ENCODE measurements at regions not wholly inside any gene's neighbourhood (a gene's known extent, or its start where the extent isn't known, plus 50 kb on each side); places are given as distances from the start of the nearest gene placed in this dataset.
A peak's percentile ranks its signal among the peaks of the same experiment; 100 is the strongest.
"Not testable (repeated sequence)": the region's sequence is repeated elsewhere in the genome, so short reads cannot be mapped to it uniquely, and the experiment has no call there.

DNA sequence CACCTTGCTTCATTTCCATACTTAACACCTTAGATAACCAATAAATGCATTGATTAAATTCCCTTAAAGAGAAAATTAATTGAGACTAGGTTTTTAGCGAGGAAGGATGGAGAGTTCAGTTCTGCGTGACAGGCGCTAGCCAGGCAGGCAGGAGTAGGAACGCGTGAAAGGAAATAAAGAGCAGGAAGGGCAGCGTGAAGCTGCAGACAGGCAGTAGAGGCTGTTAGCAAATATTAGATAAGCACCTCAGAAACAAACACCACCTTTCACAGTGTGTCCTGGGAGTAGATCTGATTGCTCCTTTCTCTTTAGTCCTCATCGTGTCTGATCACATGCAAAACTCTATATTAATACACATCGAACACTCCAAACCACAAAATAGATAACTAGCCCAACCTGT, 282.7 kb upstream of the ADGRL2 start:
- DNase-seq, result no peak

DNA sequence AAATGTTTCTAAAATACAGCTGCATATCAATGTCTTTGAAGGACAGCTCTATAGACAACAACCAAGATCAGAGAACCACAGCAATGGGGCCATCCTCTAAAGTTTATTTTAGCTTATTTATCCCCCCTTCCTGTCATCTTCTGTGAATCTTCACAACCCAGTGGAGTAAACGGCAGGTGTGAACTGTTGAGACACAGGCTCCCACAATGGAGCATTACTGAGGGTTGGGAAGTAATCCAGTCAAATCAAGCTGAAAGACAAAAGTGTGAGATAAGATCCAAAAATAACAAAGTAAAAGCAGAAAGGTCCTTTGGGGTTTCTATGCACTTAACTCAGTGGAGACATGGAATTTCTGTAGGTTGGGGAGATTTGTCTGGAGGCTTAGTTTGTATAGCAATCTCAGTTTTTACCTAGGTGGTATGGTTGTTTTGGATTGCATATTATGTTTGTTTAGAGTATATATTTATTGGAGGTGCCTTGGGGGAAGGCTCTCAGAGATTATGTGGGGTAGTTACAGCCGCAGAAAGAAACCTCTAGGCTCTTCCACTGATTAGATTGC, 286.9 kb upstream of the ADGRL2 start:
- DNase-seq, result no peak

DNA sequence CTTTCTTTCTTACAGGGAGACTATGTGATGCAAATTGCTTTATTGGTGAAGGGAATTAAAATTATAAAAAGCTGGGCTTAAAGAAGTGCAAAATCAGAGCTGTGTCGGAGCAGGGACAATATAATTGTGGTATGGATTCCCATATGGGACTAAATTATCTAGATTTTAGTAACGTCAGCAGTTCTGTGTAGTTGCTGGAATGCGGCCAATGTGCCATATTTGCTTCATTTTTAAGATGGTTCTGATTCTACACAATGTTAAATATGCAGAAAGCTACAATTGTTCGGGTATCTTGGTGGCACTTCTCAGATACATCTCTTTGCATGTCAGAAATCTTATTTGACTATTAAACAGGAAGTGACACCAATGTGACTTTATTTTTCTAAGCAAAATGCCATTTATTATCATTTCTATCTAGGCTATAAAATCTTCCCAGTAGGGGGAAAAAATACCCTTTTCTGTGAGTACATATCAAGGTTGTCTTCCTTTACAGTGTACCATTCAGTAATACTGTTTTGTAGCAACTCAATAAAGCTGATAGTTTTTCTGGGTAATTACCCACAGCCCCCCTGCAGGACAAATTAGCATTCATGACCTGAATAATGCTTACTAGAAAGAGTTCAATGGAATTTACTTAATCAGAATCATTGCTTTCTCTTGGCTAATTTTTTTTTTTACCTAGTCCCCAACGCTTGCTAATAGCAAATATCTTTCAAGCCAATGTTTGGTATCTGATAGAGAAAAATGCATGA, 288.3 kb upstream of the ADGRL2 start:
- DNase-seq, result no peak

DNA sequence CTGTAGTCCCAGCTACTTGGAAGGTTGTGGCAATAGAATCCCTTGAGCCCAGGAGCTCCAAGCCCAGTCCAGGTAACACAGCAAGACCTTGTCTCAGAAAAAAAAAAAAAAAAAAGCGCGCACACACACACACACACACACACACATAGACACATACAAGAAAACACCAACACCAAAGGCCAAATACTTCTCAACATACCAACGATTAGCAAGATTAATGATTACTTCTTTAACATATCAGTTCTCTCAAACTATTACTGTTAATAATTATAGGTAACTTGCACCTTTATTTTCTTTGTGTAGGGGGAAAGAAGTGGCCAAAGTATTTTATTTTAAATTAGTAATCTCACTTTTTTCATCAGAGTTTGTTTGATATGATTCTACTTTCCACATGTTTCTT, 289.5 kb upstream of the ADGRL2 start:
- DNase-seq, result no peak

DNA sequence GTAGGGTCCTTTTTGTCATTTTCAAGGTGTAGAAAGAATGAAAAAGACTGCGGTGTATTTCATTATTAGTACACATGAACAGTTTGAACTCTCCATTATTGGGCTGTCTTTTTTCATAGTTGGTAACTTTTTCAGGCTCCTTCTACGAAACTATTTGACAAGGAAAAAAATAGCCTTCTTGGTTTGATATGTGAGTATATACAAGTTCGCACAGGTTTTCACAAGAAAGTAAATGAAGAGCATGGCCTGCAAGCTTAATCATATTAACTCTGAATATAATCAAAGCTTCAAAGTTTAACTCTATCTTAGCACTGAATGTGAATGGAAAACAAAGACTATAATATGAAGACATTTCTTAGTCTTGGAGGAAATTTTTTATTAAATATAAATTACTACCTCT, 290.0 kb upstream of the ADGRL2 start:
- no peak for DNase-seq

DNA sequence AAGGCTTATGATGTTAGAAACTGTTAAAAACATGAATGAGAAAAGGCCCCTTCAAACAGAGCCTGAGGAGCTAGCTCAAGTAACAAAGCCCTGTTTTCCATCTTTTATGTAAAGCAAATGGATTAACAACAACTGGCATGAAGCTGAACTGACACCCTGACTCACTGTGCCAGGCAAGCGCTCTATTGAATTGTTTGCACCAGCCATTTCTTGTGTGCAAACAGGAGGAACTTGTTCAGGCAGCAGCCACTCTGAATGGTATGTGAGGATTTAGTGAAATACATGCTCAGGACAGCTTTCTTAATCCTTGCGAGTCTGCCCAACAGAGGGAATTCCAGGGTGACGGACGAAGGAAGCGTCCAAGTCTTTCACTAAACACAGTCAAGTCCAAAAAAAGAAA, 291.1 kb upstream of the ADGRL2 start:
- no peak for DNase-seq

DNA sequence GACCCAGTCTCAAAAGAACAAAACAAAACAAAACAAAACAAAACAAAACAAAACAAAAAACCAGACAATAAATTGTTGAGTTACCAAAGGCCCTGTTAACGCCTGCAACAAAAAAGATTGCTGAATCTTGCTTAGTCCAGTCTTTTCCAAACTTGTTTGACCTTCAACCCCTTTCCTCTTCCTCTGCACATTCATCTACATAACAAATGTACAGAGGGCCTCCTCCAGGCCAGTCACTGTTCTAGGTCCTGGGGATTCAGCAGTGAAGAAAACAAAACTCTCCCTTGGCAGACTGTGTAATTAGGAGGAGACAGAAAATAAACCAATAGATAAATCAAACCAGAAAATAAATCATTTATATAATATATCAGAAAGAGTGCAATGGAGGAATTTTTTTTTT, 294.0 kb upstream of the ADGRL2 start:
- DNase-seq, result no peak

DNA sequence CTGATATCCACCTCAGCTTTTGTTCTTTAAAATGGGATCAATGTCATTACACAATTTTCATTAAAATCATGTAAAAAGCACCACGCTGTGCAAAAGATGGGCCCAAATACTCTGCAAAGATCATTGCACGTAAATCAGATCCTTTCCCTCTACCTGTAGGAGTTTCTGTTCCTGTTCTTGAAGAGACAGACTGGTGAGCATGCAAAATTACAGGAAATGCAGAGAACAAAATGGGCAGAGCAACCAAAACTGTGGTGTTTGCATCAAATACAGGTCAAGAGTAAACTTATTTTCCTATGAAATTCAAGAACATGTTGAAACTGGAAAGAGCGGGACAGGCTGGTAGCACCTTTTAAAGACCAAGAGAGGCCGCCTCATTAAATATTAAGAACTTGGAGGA, 294.9 kb upstream of the ADGRL2 start:
- no peak for DNase-seq

DNA sequence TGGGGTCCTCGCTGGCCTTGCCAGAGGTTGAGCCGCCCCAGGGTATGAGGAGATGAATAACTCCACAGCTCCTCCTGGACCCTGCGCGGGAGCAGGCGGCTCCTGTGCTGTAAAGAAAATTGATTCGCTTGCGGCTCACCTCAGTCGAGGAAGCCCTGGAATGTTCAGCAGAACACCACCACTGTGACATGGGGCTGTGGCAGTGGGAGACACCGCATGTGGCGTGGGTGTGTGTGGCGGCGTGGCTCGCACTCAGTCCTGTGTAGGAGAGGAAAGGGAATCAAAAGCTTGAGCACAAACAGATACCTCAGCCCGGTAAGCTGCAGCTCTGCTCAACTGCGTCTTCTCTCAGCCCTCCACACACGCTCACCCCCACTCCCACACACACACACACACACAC, 295.9 kb upstream of the ADGRL2 start:
- DNase-seq, result not testable (repeated sequence)

DNA sequence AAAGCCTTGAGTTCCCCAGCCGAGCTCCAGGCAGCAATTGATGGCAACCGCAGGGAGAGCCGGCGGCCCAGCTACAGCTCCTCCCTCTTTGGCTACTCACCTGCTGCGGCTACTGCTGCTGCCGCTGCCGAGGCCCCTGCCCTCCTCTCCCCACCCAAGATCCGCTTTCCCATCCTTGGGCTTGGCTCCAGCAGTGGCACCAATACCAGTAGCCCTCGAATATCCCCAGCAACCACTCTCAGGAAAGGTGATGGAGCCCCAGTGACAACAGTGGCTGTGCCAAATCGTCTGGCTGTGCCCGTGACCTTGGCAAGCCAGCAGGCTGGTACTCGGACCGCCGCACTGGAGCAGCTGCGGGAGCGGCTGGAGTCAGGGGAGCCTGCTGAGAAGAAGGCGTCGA, 298.0 kb upstream of the ADGRL2 start:
- DNase-seq, result not testable (repeated sequence)

DNA sequence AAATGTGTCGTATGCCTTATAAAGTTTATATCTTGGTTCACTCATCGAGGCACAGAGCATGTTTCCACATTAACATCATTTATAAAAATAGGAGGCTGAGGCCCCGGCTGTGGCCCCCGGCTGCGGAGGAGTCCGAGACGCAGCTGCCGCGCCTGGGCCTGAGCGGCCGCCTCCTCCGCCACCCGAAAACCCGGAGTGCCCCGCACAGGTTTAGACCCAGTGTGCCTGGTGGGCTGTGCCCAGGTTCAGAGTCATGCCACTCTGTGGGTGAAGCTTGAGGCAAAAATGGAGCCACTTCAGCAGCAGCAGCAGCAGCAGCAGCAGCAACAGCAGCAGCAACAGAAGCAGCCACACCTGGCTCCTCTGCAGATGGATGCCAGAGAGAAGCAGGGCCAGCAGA, 299.2 kb upstream of the ADGRL2 start:
- DNase-seq, result not testable (repeated sequence)

DNA sequence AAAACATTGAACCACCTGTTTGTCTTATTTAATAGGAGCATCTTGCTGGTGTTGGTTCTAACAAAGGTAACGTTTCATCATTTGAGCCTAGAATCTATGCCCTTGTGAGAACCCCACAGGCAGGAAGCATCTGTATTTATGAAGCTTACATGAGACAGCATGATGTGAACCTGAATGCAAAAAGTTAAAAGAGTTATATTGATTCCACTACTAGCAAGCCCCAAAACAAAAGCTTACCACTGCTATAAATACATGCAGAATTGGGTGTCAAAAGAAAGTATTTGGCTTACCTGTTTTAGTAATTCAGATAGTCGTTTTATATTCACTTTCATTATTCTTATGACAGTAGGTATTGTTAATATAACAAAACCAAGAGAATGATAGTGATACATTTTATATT, 301.2 kb upstream of the ADGRL2 start:
- no peak for DNase-seq

DNA sequence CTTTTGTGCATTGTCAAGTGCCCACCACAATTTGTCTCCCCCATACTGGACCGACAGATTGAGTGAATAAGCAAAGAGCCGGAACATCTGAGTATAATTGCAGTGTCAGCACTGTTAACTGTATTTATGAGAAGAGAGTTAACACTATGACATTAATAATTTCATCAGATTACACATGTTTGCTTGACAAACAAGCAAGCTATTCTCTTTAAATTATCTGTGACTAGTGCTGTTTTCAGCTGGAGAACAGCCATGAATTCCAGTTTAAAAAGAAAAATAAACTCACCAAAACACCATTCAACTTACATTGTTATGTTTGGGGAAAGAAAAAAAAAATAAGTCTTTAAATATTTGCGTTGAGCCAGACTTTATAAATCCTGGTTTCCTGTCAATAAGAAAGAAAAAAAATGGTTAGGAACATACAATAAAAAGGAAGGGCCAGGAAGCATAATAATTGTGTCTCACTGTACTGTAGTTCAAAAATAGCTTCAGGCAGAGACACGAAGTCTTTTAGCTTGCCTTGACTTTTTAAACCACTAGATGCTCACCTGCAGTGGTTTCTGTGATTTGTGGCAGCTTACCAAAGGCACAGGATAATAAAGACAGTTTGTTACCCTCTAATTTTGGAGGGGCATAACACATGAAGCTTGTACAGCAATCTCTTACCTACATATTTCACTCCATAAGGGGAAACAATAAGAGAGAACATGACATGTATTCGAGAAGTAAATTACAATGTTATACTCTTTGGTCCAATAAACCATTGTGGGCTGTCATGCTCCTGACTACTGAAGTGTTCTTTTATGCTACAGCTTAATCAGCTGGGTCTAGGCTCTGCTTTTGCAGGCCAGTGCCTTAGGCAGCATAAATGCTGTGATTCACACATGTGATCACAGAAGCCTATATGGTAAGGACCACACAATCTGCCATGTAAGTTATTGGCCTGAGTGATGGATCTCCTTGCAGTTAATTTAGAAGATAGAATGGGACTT, 302.0 kb upstream of the ADGRL2 start:
- peak; percentile 15 for DNase-seq

DNA sequence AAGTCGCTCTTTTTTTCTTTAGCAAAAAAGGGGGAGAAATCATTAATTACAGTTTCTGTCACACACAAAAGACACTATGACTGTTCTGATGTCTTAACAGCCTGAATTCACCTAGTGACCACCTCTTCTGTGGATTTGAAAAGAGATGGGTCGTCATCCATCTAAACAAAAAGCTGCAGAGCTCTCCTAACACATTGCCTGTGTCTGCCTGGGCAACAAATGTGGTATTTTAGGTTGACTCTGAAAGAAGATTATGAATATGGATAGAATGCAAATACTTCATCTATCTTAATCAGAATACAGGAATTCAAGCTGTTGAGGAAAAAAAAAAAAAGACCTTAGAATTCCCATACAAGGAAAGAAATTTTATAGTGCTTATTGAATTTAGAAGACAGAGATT, 304.4 kb upstream of the ADGRL2 start:
- DNase-seq, result no peak

DNA sequence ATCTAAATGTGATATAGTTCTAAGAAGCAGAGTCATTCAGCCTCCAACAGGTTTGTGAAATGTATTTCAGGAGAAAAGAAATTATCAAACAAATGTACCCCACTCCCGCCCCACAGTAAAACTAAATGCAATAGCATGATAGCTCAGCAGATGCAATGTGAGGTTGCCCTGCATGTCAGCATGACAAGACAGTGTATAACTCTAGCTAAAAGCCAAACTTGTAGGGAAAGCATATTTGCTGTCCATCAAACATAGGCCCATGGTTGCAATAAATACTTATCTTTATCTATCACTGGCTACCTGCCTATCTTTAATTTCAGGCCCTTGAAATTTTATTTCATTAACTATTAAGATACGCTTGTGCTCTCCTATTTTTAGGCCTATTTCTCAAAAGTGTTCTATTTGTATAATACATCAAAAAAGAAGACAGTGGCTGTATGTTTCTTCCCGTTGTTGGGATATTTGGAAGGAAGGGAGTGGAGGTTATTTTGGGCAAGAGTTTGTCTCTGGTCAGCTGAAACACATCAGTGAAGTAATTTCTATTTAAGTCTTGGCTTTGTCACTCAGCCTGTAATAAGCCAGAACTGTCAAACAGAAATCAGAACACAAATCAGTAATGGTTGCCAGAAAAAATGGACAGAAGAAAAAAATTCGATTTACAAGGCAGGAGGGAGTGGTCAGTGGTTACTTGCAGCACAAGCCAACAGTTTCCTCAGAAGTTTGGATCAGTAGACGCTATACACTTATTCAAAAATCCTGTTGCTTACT, 307.4 kb upstream of the ADGRL2 start:
- no peak for DNase-seq

DNA sequence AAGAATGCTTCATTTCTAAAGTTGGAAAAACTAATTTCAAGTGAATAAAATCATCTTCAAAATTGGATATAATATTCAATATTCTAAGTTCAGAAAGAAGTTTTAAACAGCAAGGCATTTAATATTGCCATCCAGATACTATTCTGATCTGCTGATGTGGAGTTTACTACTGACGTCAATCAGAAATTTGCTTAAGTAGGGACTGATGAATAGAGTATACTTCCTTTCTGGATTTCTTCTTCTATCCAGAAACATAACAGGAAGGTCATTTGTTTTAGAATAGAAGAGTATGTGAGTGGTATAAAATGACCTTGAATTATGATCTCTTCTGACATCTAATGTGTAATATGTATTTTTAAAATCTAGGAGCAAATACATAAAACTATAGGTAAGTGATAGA, 308.1 kb upstream of the ADGRL2 start:
- no peak for DNase-seq

DNA sequence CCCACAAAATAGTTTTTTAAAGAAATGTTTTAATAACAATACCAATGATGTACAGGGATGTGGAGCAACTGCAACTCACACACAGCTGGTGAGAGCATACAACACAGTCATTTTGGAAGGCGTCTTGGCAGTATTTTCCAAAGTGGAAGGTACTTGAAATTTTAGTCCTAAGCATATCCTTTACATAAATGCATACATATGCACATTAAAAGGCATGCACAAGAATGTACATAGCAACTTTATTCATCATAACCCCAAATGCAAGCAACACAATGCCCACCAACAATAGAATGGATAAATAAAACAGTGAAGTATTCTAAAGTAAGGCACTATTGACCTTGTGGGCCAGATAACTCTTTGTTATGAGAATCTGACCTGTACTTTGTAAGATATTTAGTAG, 310.1 kb upstream of the ADGRL2 start:
- DNase-seq, result no peak

DNA sequence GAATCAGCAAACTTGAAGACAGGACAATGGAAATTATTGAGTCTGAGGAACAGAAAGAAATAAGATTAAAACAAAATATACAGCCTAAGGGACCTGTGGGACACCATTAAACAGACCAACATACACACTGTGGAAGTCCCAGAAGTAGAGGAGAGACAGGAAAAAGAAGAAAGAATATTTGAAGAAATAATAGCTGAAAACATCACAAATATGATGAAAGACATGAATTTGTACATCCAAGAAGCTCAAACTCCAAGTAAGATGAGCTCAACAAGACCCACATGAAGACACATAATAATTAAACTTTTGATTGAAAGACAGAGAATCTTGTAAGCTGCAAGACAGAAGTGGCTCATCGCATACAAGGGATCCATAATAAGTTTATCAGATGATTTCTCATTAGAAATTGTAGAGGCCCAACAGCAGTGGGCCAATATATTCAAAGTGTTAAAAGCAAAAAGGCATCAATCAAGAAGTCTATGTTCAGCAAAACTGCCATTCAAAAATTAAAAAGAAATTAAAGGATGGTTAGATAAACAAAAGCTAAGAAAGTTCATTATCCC, 311.3 kb upstream of the ADGRL2 start:
- DNase-seq, result no peak

DNA sequence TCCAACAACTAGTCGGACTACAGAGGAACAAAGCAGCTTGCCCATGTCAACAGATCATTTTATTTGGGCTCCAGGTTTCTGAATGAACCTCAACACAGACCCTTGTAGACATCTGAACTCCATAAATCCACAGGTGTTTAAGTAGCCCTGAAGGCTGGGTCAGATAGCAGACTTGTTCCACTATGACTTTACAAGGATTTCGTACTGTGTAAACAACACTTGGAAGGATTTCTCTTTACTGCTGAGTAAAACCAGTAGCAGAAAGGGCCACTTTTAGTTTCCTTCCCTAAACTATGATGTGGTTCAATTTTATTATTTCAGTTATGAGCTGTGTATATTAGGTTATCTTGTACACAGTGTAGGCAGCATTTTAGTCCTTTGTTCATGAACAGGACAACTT, 316.4 kb upstream of the ADGRL2 start:
- DNase-seq, result no peak

DNA sequence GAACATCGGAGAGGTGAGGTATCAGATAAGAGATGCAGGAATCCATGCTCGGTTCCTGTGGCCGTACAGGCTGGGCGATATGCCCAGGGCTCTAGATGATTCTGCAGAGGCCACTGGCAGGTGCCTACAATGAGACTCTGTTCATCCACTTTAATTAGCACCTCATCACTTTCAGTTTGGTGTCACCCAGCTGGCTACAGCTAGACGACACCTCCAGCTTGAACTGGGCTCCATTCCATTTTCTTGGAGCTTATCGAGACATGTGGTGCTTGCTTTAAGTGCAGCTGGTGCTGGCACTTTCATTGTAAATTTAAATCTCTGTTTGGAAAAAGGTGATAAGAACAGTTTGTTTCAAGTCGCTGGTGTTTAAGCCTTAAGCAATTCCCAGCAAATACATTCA, 322.5 kb upstream of the ADGRL2 start:
- DNase-seq, result no peak

DNA sequence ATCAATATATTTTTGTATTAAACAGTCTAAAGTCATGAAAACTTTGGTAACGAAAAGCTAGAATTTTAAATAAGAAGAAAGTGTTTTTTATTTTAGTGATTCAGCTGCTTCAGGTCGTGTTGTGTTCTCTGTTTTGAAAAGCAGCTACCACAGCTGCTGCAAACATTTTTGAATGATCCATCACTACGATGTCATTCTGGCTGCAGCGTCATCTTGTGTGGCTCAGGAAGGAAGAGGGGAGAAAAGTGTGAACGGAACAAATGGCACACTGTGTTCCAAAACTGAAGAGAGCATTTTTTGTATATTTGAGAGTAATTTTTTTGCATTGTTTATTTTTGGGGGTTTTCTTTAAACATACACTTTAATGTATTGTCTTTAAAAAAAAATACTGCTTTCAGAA, 323.0 kb upstream of the ADGRL2 start:
- DNase-seq, result no peak

DNA sequence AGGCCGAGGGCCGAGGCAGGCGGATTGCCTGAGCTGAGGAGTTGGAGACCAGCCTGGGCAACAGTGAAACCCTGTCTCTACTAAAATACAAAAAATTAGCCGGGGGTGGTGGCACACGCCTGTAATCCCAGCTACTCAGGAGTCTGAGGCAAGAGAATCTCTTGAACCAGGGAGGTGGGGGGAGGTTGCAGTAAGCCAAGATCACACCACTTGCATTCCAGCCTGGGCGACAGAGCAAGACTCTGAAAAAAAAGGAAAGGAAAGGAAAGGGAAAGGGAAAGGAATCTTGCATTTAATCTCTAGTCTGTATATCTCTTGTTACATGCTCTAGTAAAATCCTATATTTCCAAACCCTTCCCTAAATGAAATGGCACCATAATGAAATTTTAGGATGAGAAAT, 328.3 kb upstream of the ADGRL2 start:
- no peak for DNase-seq

DNA sequence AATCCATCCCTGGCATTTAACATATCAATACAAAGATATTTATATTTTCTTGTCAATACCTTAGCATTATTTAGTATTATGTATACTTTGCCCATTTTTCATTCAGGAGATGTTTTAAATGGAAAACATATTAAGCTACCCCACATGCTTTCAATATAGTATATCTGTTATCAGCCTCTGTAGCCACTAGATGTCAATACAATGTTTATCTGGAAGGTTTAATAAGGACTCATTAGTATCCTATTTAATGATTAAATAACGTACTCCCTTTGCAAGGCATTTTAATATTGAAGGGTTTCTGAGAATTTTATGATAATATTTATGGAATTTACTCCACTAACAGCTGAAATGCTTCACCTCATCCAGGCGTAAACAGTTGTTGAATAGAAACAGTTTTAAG, 329.5 kb upstream of the ADGRL2 start:
- DNase-seq, result no peak
